ENCODE measurements at regions not wholly inside any gene's neighbourhood (a gene's known extent, or its start where the extent isn't known, plus 50 kb on each side); places are given as distances from the start of the nearest gene placed in this dataset.

DNA sequence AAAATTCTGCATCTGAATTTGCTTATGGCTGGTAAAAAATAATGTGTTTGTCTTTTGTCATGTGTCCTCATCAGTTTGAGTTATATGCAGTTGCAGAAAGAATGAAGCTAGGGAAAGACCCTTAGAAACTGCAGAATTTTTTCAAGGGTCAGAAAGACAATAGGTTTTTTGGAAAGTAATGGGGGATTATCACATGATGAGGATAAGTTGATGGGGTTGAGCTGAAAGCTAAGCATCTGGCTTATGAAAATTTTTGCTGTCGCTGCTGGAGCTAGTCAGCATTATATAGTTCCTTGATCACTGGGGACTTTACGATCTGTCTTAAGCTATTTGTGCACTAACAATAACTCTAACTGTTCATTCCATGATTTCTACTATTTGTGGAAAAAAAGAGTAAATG, 331.7 kb downstream of the PPARGC1A start:
- no peak for TF ChIP-seq CTCF (IDR thresholded peaks at IDR 0.05)
- no peak for TF ChIP-seq EZH2 (IDR thresholded peaks at IDR 0.05; ENCODE audit: borderline replicate concordance, insufficient read depth, low read depth, low read length, poor library complexity, severe bottlenecking)
